GM12891 (cell line): ENCODE measurements at regions not wholly inside any gene's neighbourhood (a gene's known extent, or its start where the extent isn't known, plus 50 kb on each side); places are given as distances from the start of the nearest gene placed in this dataset.
"Not testable (repeated sequence)": the region's sequence is repeated elsewhere in the genome, so short reads cannot be mapped to it uniquely, and the experiment has no call there.

Source experiments
- PAX5 ChIP-seq: IDR thresholded peaks from 2 replicates; pipeline ENCODE4 v1.6.1; 2011; ENCODE audit warnings: low read length, moderate library complexity, mild to moderate bottlenecking; ENCODE audit not compliant: insufficient read depth, severe bottlenecking
- POLR2A ChIP-seq: IDR thresholded peaks from 2 replicates; pipeline ENCODE4 v1.6.1; 2011; ENCODE audit warnings: low read depth, low read length, control low read depth
- POLR2AphosphoS5 ChIP-seq: IDR thresholded peaks from 2 replicates; pipeline ENCODE4 v1.6.1; 2011; ENCODE audit warnings: low read depth, low read length, control low read depth
- SPI1 ChIP-seq: IDR thresholded peaks from 2 replicates; pipeline ENCODE4 v1.6.1; 2011; ENCODE audit warnings: low read depth, low read length, control low read depth
- TAF1 ChIP-seq: IDR thresholded peaks from 2 replicates; pipeline ENCODE4 v1.6.1; 2011; ENCODE audit warnings: low read depth, low read length, control low read depth

- TF ChIP-seq PAX5, POLR2A, POLR2AphosphoS5, TAF1, SPI1: not testable (repeated sequence)
These were observed 162.3 kb downstream of the CCER1 start for GRCh38 chr12:90792718-90793117.
